CD14-positive monocyte (primary cell): ENCODE measurements at regions not wholly inside any gene's neighbourhood (a gene's known extent, or its start where the extent isn't known, plus 50 kb on each side); places are given as distances from the start of the nearest gene placed in this dataset.

ENCODE experiments used
- DNase-seq, 3 donors: peaks; one replicate each; pipeline ENCODE4 v3.0.0-alpha.2; 2011 to 2022
- H2AFZ ChIP-seq: 2 replicates; pipeline ENCODE4 v1.6.0; 2012; ENCODE audit warnings: mild to moderate bottlenecking, low read depth, low read length, inconsistent platforms; ENCODE audit not compliant: insufficient read depth, poor library complexity, severe bottlenecking
- H3K27ac ChIP-seq, 2 donors: 1 replicate in 1 of 2; 2 replicates in 1 of 2; pipeline ENCODE4 v1.5.1; 2012 to 2013; ENCODE audit warnings: low read length in 2 of 2, control low read depth in 1 of 2, inconsistent platforms in 1 of 2, low read depth in 1 of 2, mild to moderate bottlenecking in 1 of 2
- H3K27me3 ChIP-seq, 2 donors: one replicate each; pipeline versions ENCODE4 v1.6.0 to v1.6.1; 2011 to 2013; ENCODE audit warnings: low read length in 2 of 2; ENCODE audit not compliant: control insufficient read depth in 2 of 2, insufficient read depth in 2 of 2
- H3K36me3 ChIP-seq, 2 donors: replicated peaks in 1 of 2; 1 replicate in 1 of 2; 2 replicates in 1 of 2; pipeline versions ENCODE4 v1.5.1 to v1.6.1; 2012 to 2013; ENCODE audit warnings: low read length in 2 of 2, control low read depth in 1 of 2, inconsistent platforms in 1 of 2, mild to moderate bottlenecking in 1 of 2; ENCODE audit not compliant: insufficient read depth in 2 of 2, control insufficient read depth in 1 of 2
- H3K4me1 ChIP-seq, 2 donors: 1 replicate in 1 of 2; 2 replicates in 1 of 2; pipeline versions ENCODE4 v1.5.1 to v1.6.1; 2012 to 2013; ENCODE audit warnings: low read length in 2 of 2, control low read depth in 1 of 2, inconsistent platforms in 1 of 2, mild to moderate bottlenecking in 1 of 2, moderate library complexity in 1 of 2; ENCODE audit not compliant: insufficient read depth in 2 of 2, control insufficient read depth in 1 of 2
- H3K4me2 ChIP-seq: replicated peaks from 2 replicates; pipeline ENCODE3; 2012; ENCODE audit warnings: low read length, moderate library complexity, mild to moderate bottlenecking; ENCODE audit not compliant: poor library complexity, severe bottlenecking; ENCODE audit errors: extremely low read depth
- H3K4me3 ChIP-seq, 3 experiments: fragments of 200-600 bp in 1 of 3; sonication (generic) in 1 of 3; replicated peaks in 1 of 3; 1 replicate in 2 of 3; 2 replicates in 1 of 3; pipeline ENCODE4 v1.5.1; 2011 to 2013; ENCODE audit warnings: low read length in 3 of 3, mild to moderate bottlenecking in 3 of 3, control low read depth in 2 of 3, low read depth in 2 of 3, inconsistent platforms in 1 of 3, moderate library complexity in 1 of 3
- H3K79me2 ChIP-seq: 2 replicates; pipeline ENCODE4 v1.6.0; 2012; ENCODE audit warnings: mild to moderate bottlenecking, control low read depth, inconsistent platforms, low read length, moderate library complexity; ENCODE audit not compliant: insufficient read depth
- H3K9ac ChIP-seq: 2 replicates; pipeline ENCODE4 v1.6.0; 2017; ENCODE audit warnings: low read length, mild to moderate bottlenecking; ENCODE audit not compliant: insufficient read depth, poor library complexity, severe bottlenecking
- H3K9me3 ChIP-seq, 2 donors: replicated peaks in 1 of 2; 1 replicate in 1 of 2; 2 replicates in 1 of 2; pipeline versions ENCODE4 v1.5.1 to v1.6.1; 2012 to 2013; ENCODE audit warnings: low read length in 2 of 2, control low read depth in 1 of 2; ENCODE audit not compliant: control insufficient read depth in 1 of 2, insufficient read depth in 1 of 2
- H4K20me1 ChIP-seq: 2 replicates; pipeline ENCODE4 v1.6.0; 2012; ENCODE audit warnings: mild to moderate bottlenecking, low read length, control low read depth, moderate library complexity; ENCODE audit not compliant: insufficient read depth
- H3K27ac Mint-ChIP-seq, 7 donors: one replicate each; pipeline ENCODE4 v1.8.0; 2020; ENCODE audit warnings: mild to moderate bottlenecking in 7 of 7, mixed read lengths in 7 of 7, moderate library complexity in 6 of 7, inconsistent platforms in 2 of 7
- H3K27me3 Mint-ChIP-seq, 3 donors: one replicate each; pipeline ENCODE4 v1.8.0; 2021 to 2022; ENCODE audit warnings: low read depth in 3 of 3, mild to moderate bottlenecking in 3 of 3, mixed read lengths in 3 of 3, moderate library complexity in 3 of 3, inconsistent platforms in 1 of 3
- H3K36me3 Mint-ChIP-seq, 2 donors: one replicate each; pipeline ENCODE4 v1.8.0; 2020; ENCODE audit warnings: mixed read lengths in 2 of 2, inconsistent platforms in 1 of 2, mild to moderate bottlenecking in 1 of 2
- H3K4me1 Mint-ChIP-seq: one replicate; pipeline ENCODE4 v1.8.0; 2020; ENCODE audit warnings: mild to moderate bottlenecking, mixed read lengths
- H3K4me3 Mint-ChIP-seq, 2 donors: one replicate each; pipeline ENCODE4 v1.8.0; 2020; ENCODE audit warnings: mild to moderate bottlenecking in 2 of 2, mixed read lengths in 2 of 2, moderate library complexity in 1 of 2
- H3K9me3 Mint-ChIP-seq, 7 donors: one replicate each; pipeline ENCODE4 v1.8.0; 2020 to 2022; ENCODE audit warnings: mixed read lengths in 7 of 7, mild to moderate bottlenecking in 6 of 7, moderate library complexity in 6 of 7, inconsistent platforms in 2 of 7
- WGBS: methylation state at CpG from one replicate; pipeline ENCODE4 v1.1.5; 2013; ENCODE audit warnings: missing lambda C conversion rate; ENCODE audit not compliant: insufficient coverage; 5-methylcytosine and 5-hydroxymethylcytosine counted together
- intact Hi-C, 2 donors: fragments of 100-400 bp; cut with micrococcal nuclease; formaldehyde crosslinking; loops; one replicate each; pipeline versions ENCODE4 v1.15.0 to v1.15.1; 2023
- TF ChIP-seq, protein P1 (sequence below): fragments of 200-600 bp; IDR thresholded peaks from one replicate; pipeline ENCODE4 v1.8.0; 2022; ENCODE audit warnings: antibody characterized with exemption, mild to moderate bottlenecking

- Mint-ChIP-seq H3K36me3 (no peaks in the 10 kb centered on the region), H3K4me3 (no peak overlapping the region), H3K4me1 (no peaks in the 10 kb centered on the region), H3K27ac (no peak overlapping the region), H3K9me3 (peaks cover 0 to 5% (median 0%) of the 10 kb centered on the region in 7 donors), H3K27me3 (peaks cover 0 to 1% (median 0%) of the 10 kb centered on the region in 3 donors)
- H3K9me3 ChIP-seq: no peaks in the 10 kb centered on the region
- H3K79me2 ChIP-seq: no peaks in the 10 kb centered on the region
- H3K4me1 ChIP-seq: no peaks in the 10 kb centered on the region
- H3K27ac ChIP-seq: no peak overlapping the region
- 85% methylated on average over 4 of the region's 5 CpGs for WGBS
- H3K4me3 ChIP-seq: no peak overlapping the region
- H3K27me3 ChIP-seq: no peaks in the 10 kb centered on the region
- no peak for DNase-seq
- no peaks in the 10 kb centered on the region for H4K20me1 ChIP-seq
- H3K4me2 ChIP-seq: no peak overlapping the region
- H2AFZ ChIP-seq: no peak overlapping the region
- H3K9ac ChIP-seq: no peak overlapping the region
- TF ChIP-seq, protein P1, sequence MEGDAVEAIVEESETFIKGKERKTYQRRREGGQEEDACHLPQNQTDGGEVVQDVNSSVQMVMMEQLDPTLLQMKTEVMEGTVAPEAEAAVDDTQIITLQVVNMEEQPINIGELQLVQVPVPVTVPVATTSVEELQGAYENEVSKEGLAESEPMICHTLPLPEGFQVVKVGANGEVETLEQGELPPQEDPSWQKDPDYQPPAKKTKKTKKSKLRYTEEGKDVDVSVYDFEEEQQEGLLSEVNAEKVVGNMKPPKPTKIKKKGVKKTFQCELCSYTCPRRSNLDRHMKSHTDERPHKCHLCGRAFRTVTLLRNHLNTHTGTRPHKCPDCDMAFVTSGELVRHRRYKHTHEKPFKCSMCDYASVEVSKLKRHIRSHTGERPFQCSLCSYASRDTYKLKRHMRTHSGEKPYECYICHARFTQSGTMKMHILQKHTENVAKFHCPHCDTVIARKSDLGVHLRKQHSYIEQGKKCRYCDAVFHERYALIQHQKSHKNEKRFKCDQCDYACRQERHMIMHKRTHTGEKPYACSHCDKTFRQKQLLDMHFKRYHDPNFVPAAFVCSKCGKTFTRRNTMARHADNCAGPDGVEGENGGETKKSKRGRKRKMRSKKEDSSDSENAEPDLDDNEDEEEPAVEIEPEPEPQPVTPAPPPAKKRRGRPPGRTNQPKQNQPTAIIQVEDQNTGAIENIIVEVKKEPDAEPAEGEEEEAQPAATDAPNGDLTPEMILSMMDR: no peak
- no peaks in the 10 kb centered on the region for H3K36me3 ChIP-seq
- intact Hi-C loops: no loop called here
Observed at GRCh38 chr2:16161768-16162490, 221.6 kb downstream of the MYCN start.

GRCh38 chr2:16161085-16161565, 220.8 kb downstream of the MYCN start:
- intact Hi-C loops: no loop called here
- H3K27me3 Mint-ChIP-seq: peaks cover 0 to 1% (median 0%) of the 10 kb centered on the region in 3 donors

More at GRCh38 chr2:16161085-16161565, 220.8 kb downstream of the MYCN start:
- H3K4me1 Mint-ChIP-seq: no peaks in the 10 kb centered on the region
- Histone ChIP-seq H3K36me3 (no peaks in the 10 kb centered on the region), H3K4me2 (no peak overlapping the region), H3K79me2 (no peaks in the 10 kb centered on the region), H3K4me3 (no peak overlapping the region), H3K27ac (no peak overlapping the region), H3K9me3 (no peaks in the 10 kb centered on the region), H4K20me1 (no peaks in the 10 kb centered on the region), H3K4me1 (no peaks in the 10 kb centered on the region), H2AFZ (no peak overlapping the region), H3K27me3 (no peaks in the 10 kb centered on the region), H3K9ac (no peak overlapping the region)
- H3K27ac Mint-ChIP-seq: no peak overlapping the region
- no peaks in the 10 kb centered on the region for H3K36me3 Mint-ChIP-seq
- WGBS: 0% methylated on average over 1 of the region's 2 CpGs
- H3K4me3 Mint-ChIP-seq: no peak overlapping the region
- TF ChIP-seq, protein P1: no peak
- H3K9me3 Mint-ChIP-seq: peaks cover 0 to 5% (median 0%) of the 10 kb centered on the region in 7 donors
- no peak for DNase-seq
